Activated CD4-positive, alpha-beta memory T cell treated with anti-CD3 and anti-CD28 coated beads for 36 hours (primary cell): ENCODE measurements at regions not wholly inside any gene's neighbourhood (a gene's known extent, or its start where the extent isn't known, plus 50 kb on each side); places are given as distances from the start of the nearest gene placed in this dataset.
"Not testable (repeated sequence)": the region's sequence is repeated elsewhere in the genome, so short reads cannot be mapped to it uniquely, and the experiment has no call there.

Experiments used
- CTCF ChIA-PET: fragments of 350-600 bp; sonication (Branson Sonifier 250); formaldehyde crosslinking; loops from one replicate; lab custom pipeline; 2021; ENCODE audit warnings: antibody characterized with exemption, inconsistent platforms; lab: Charles Lee
- POLR2A ChIA-PET: fragments of 350-600 bp; sonication (Branson Sonifier 250); formaldehyde crosslinking; loops from one replicate; lab custom pipeline; 2021; ENCODE audit warnings: antibody characterized with exemption; lab: Charles Lee
- DNase-seq: peaks from one replicate; pipeline ENCODE4 v3.0.0-alpha.2; 2020
- H3K27ac Mint-ChIP-seq: one replicate; pipeline ENCODE4 v1.8.0; 2021; ENCODE audit warnings: mixed read lengths
- H3K27me3 Mint-ChIP-seq: one replicate; pipeline ENCODE4 v1.8.0; 2021; ENCODE audit warnings: mixed read lengths
- H3K36me3 Mint-ChIP-seq: one replicate; pipeline ENCODE4 v1.8.0; 2021; ENCODE audit warnings: mixed read lengths
- H3K4me1 Mint-ChIP-seq: one replicate; pipeline ENCODE4 v1.8.0; 2021; ENCODE audit warnings: low read depth, mixed read lengths
- H3K4me3 Mint-ChIP-seq: one replicate; pipeline ENCODE4 v1.8.0; 2021; ENCODE audit warnings: mild to moderate bottlenecking, mixed read lengths
- H3K9me3 Mint-ChIP-seq: one replicate; pipeline ENCODE4 v1.8.0; 2021; ENCODE audit warnings: mixed read lengths
- intact Hi-C: fragments of 100-400 bp; cut with micrococcal nuclease; formaldehyde crosslinking; loops from one replicate; pipeline ENCODE4 v1.15.1; 2023

DNA sequence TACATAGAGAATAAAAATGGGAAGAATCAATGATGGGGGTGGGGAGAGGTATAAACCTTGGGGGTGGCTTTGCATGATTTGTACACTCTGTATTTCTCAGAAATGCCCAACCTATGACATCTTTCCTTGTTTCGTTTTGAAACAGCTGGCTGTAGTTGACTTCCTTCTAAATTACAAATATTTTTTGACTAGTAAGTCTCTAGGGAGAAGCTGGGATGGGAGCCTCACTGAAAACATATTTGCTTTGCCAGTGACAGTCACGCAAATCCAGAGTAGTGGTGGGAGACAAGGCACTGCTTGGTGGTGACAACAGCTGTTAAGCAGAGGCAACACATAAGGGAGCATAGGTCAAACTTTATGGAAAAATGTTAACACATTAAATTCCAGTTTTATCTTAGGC is 440.5 kb downstream of the SEMA3D start:
- Mint-ChIP-seq H3K4me3 (no peak overlapping the region), H3K36me3 (no peaks in the 10 kb centered on the region), H3K27me3 (no peaks in the 10 kb centered on the region), H3K27ac (no peak overlapping the region), H3K9me3 (no peaks in the 10 kb centered on the region), H3K4me1 (no peaks in the 10 kb centered on the region)
- no peak for DNase-seq
- intact Hi-C loops = no loop called here
- ChIA-PET POLR2A (no interaction called here), CTCF (no interaction called here)

DNA sequence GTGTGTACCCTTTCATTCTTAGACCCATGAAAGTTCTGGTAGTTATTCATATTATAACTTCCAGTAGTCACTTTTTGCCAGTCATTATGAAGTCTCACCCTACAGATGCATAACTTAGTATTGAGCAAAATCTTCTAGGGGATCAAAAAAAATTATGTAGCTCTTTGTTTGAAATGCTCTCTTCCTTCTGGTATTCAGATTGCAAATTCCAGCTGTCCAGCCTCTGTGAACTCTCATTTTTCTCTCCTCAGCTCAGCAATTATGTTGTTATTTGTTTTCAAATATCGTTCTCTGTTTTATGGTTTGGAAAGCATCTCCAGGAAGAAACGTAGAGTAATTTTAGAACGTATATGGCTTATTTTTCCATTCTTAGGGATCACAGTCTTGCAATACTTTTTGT is 442.5 kb downstream of the SEMA3D start:
- no peaks in the 10 kb centered on the region for H3K9me3 Mint-ChIP-seq
- no peak overlapping the region for H3K4me3 Mint-ChIP-seq
- H3K27me3 Mint-ChIP-seq = no peaks in the 10 kb centered on the region
- no peak for DNase-seq
- H3K36me3 Mint-ChIP-seq = no peaks in the 10 kb centered on the region
- ChIA-PET CTCF (no interaction called here), POLR2A (no interaction called here)
- intact Hi-C loops = no loop called here
- H3K27ac Mint-ChIP-seq = no peak overlapping the region
- no peaks in the 10 kb centered on the region for H3K4me1 Mint-ChIP-seq

DNA sequence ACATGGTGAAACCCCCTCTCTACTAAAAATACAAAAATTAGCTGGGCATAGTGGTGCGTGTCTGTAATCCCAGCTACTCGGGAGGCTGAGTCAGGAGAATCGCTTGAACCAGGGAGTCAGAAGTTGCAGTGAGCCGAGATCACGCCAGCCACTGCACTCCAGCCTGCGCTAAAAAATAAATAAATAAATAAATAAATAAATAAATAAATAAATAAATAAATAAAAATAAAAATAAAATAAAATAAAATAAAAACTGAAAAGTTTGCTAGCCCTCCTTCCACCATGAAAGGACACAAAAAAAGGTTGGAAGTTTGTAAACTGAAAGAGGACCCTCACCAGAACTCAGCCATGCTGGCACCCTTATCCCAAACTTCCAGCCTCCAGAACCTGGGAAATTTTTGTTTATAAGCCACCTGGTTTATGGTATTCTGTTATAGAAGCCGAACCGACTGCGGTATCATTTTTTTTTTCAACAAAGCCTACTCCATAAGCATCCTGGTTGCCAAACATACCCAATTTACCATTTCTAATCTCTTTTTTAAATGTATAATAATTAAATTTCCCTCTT is 448.2 kb downstream of the SEMA3D start:
- H3K9me3 Mint-ChIP-seq = peaks cover 2% of the 10 kb centered on the region
- H3K4me1 Mint-ChIP-seq = no peaks in the 10 kb centered on the region
- no peak for DNase-seq
- H3K27me3 Mint-ChIP-seq = no peaks in the 10 kb centered on the region
- intact Hi-C loops = no loop called here
- no peak overlapping the region for H3K4me3 Mint-ChIP-seq
- CTCF ChIA-PET = no interaction called here
- no peaks in the 10 kb centered on the region for H3K36me3 Mint-ChIP-seq
- POLR2A ChIA-PET = no interaction called here
- H3K27ac Mint-ChIP-seq = no peak overlapping the region

DNA sequence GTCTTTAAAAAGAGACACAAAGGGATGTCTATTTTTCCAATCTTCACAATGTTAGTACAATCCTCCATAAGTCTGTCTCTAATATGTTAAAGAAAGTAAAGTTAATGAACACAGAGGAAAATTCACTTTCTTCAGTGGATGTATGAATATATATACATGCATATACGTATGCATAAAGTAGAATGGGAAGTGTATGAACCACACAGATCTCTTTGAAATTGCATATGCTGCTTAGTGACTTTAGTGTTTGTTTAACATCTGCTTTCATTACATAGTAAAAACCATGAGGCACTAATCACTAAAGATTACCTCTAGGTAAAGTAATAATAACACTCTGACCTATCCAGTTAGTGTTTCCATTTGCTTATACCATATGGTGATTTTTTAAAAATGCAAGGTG is 451.2 kb downstream of the SEMA3D start:
- ChIA-PET CTCF (no interaction called here), POLR2A (no interaction called here)
- H3K36me3 Mint-ChIP-seq = no peaks in the 10 kb centered on the region

DNA sequence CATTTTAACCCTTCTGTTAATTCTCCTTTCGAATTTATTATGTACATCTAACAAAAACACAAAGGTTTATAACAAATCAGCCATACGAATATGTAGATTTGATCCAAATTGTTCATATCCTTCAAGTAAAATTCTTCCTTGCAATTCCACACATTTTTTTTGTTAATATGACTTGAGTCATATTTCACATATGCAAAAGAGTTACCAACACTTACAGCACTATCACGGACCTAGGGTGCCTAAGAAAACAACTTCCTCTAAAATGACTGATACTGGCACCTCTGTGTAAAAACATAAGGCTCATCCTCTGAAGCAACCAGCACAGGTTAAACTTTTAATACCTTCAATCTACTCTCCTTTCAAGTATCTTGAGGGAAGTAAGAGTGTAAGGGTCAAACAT is 451.8 kb downstream of the SEMA3D start:
- Mint-ChIP-seq H3K4me3 (no peak overlapping the region), H3K4me1 (no peaks in the 10 kb centered on the region), H3K27me3 (no peaks in the 10 kb centered on the region), H3K27ac (no peak overlapping the region), H3K36me3 (no peaks in the 10 kb centered on the region), H3K9me3 (peaks cover 18% of the 10 kb centered on the region)
- POLR2A ChIA-PET = no interaction called here
- CTCF ChIA-PET = no interaction called here
- intact Hi-C loops = no loop called here
- DNase-seq = no peak

More for the DNA sequence above, 451.2 kb downstream of the SEMA3D start:
- Mint-ChIP-seq H3K9me3 (peaks cover 13% of the 10 kb centered on the region), H3K27ac (no peak overlapping the region), H3K4me1 (no peaks in the 10 kb centered on the region), H3K4me3 (no peak overlapping the region), H3K27me3 (no peaks in the 10 kb centered on the region)
- intact Hi-C loops = no loop called here
- no peak for DNase-seq

DNA sequence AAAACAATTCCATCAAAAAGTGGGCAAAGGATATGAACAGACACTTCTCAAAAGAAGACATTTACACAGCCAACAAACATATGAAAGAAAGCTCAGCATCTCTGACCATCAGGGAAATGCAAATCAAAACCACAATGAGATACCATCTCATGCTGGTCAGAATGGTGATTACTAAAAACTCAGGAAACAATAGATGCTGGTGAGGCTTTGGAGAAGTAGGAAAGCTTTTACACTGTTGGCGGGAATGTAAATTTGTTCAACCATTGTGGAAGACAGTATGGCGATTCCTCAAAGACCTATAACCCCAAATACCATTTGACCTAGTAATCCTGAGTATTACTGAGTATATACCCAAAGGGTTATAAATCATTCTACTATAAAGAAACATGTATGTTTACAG is 452.9 kb downstream of the SEMA3D start:
- DNase-seq, H3K4me3 Mint-ChIP-seq, H3K4me1 Mint-ChIP-seq, H3K27ac Mint-ChIP-seq, intact Hi-C loops, CTCF ChIA-PET, POLR2A ChIA-PET, H3K36me3 Mint-ChIP-seq, H3K27me3 Mint-ChIP-seq: not testable (repeated sequence)
- peaks cover 19% of the 10 kb centered on the region for H3K9me3 Mint-ChIP-seq

DNA sequence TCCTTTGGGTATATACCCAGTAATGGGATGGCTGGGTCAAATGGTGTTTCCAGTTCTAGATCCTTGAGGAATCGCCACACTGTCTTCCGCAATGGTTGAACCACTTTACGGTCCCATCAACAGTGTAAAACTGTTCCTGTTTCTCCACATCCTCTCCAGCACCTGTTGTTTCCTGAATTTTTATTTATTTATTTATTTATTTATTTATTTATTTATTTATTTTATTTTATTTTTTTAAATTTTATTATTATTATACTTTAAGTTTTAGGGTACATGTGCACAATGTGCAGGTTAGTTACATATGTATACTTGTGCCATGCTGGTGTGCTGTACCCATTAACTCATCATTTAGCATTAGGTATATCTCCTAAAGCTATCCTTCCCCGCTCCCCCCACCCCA is 456.0 kb downstream of the SEMA3D start:
- H3K27me3 Mint-ChIP-seq, intact Hi-C loops, CTCF ChIA-PET: not testable (repeated sequence)

DNA sequence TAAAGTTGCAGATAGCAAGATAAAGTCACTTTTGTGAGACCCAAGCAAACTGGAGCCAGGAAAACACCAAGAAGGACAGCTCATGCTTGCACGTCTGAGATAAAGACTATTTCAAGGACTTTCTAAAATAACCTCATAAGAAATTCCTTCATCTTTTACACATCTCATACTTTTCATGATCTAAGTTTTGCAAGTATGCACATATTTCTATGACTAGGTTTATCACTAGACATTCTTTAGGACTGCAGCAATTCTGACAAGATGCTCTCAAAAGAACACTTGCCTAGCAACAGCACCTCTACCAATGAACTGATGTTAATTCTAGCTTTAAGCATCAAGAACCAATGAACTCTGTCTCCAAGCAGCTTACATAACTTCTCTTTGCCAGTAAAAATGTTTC is 457.6 kb downstream of the SEMA3D start:
- H3K36me3 Mint-ChIP-seq = no peaks in the 10 kb centered on the region
- no peaks in the 10 kb centered on the region for H3K27me3 Mint-ChIP-seq

More for the DNA sequence above, 456.0 kb downstream of the SEMA3D start:
- POLR2A ChIA-PET, H3K4me3 Mint-ChIP-seq, H3K27ac Mint-ChIP-seq, H3K36me3 Mint-ChIP-seq, H3K4me1 Mint-ChIP-seq, DNase-seq: not testable (repeated sequence)
- H3K9me3 Mint-ChIP-seq = peaks cover 25% of the 10 kb centered on the region

DNA sequence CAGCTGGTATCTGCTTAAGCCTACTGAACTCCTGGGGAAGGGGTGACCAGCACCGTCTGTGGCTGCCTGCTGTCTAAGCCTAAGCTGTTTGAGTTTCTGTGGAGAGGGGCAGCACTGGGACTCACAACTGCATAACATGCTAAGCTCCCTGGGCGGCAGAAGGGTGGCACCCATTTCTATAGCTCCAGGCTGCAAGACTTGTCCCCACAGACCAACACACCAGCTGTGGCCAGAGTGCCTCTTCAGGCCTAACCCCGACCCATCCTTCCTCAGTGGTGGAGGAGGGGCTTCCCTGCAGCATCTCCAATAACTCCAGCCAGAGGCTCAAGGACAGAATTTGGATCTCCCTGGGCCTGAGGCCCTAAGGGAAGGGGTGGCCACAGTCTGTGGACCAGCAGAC is 464.1 kb downstream of the SEMA3D start:
- ChIA-PET CTCF (interaction anchor here (0.6 kb wide), 1 partner anchor 522 kb away, joined by 3 read pairs; no protein-coding TSS in a partner anchor), POLR2A (no interaction called here)
- intact Hi-C loops = no loop called here
- H3K4me3 Mint-ChIP-seq = no peak overlapping the region
- no peaks in the 10 kb centered on the region for H3K27me3 Mint-ChIP-seq
- no peaks in the 10 kb centered on the region for H3K4me1 Mint-ChIP-seq
- H3K9me3 Mint-ChIP-seq = peaks cover 10% of the 10 kb centered on the region
- DNase-seq = no peak
- H3K27ac Mint-ChIP-seq = no peak overlapping the region
- no peaks in the 10 kb centered on the region for H3K36me3 Mint-ChIP-seq

More for the DNA sequence above, 457.6 kb downstream of the SEMA3D start:
- Mint-ChIP-seq H3K4me1 (no peaks in the 10 kb centered on the region), H3K4me3 (no peak overlapping the region), H3K9me3 (peaks cover 26% of the 10 kb centered on the region), H3K27ac (no peak overlapping the region)
- intact Hi-C loops = no loop called here
- ChIA-PET CTCF (no interaction called here), POLR2A (no interaction called here)
- DNase-seq = no peak

DNA sequence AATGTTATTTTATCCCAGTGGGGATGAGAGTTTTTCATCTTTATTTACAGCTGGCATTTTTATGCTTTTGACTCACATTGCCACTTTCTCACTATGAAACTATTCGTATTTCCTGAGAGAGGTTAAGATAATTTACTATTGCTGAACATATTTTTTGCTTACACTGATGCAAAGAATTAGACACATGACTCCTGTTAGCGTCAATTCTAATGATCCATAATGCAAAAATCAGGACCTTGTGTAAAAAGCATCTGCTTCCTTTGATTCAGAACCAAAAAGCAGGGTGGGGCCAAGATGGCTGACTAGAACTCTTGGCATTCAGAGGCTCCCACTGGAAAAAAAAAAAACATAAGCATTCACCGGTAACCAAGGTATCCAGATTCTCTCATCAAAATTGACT is 464.8 kb downstream of the SEMA3D start:
- no peak overlapping the region for H3K4me3 Mint-ChIP-seq
- POLR2A ChIA-PET = no interaction called here
- peaks cover 10% of the 10 kb centered on the region for H3K9me3 Mint-ChIP-seq
- H3K27me3 Mint-ChIP-seq = no peaks in the 10 kb centered on the region
- no peak for DNase-seq
- H3K27ac Mint-ChIP-seq = no peak overlapping the region
- H3K4me1 Mint-ChIP-seq = no peaks in the 10 kb centered on the region
- intact Hi-C loops = no loop called here
- CTCF ChIA-PET = interaction anchor here (0.6 kb wide), 1 partner anchor 522 kb away, joined by 3 read pairs; no protein-coding TSS in a partner anchor
- no peaks in the 10 kb centered on the region for H3K36me3 Mint-ChIP-seq

DNA sequence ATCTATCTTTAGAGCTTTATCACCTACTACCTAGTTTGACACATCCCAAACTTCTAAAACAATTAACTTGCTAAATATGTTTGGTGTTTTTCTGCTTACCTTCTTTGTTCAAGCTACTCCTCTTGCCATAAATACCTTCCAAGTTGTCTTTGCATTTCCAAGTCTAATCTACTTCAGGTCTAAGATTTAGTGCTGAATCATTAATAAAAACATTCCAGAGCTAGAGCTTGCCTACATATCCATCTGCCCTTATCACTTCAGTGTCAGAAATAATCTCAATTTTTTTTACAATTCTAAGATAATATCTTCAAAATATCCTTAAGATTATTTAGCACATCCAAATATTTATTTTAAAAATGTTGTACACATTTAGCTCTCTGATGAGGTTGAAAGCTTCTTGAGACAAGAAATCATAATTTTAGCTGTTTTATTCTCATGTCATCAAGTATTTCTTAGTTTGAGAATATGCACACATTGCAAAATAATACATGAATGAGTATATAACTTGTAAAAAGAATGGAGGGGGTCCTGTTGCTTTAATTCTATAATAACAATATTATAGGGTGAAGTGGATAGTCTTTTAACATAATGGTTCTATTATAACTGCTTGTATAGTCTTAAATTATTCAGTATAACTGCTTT is 466.3 kb downstream of the SEMA3D start:
- intact Hi-C loops = no loop called here
- Mint-ChIP-seq H3K4me3 (no peak overlapping the region), H3K4me1 (no peaks in the 10 kb centered on the region), H3K9me3 (peaks cover 6% of the 10 kb centered on the region), H3K36me3 (no peaks in the 10 kb centered on the region), H3K27ac (no peak overlapping the region), H3K27me3 (no peaks in the 10 kb centered on the region)
- POLR2A ChIA-PET = no interaction called here
- no peak for DNase-seq
- CTCF ChIA-PET = no interaction called here

DNA sequence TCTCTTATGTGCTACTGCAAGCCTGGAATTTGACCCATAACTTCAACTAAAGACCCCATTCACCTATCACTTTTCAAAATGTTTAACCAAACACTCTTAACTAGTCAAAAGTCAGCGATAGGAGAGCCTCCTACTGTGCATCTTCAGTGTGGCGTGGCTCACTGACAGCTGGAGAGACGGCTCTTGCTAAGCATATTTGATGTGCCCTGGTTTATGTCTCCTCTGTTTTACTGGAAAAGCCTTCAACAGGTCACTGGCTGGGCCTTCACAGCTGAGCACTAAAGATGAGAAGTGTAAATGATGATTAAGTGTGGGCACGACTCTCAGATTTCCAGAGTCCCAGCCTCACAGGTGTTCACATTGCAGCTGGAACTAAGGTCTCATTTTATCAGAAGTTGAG is 472.1 kb downstream of the SEMA3D start:
- Mint-ChIP-seq H3K9me3 (no peaks in the 10 kb centered on the region), H3K4me3 (no peak overlapping the region)

More for the DNA sequence above, 472.1 kb downstream of the SEMA3D start:
- Mint-ChIP-seq H3K27ac (no peak overlapping the region), H3K36me3 (no peaks in the 10 kb centered on the region), H3K27me3 (no peaks in the 10 kb centered on the region), H3K4me1 (no peaks in the 10 kb centered on the region)
- ChIA-PET CTCF (no interaction called here), POLR2A (no interaction called here)
- DNase-seq = no peak
- intact Hi-C loops = no loop called here
